ENCODE measurements at regions not wholly inside any gene's neighbourhood (a gene's known extent, or its start where the extent isn't known, plus 50 kb on each side); places are given as distances from the start of the nearest gene placed in this dataset.

DNA sequence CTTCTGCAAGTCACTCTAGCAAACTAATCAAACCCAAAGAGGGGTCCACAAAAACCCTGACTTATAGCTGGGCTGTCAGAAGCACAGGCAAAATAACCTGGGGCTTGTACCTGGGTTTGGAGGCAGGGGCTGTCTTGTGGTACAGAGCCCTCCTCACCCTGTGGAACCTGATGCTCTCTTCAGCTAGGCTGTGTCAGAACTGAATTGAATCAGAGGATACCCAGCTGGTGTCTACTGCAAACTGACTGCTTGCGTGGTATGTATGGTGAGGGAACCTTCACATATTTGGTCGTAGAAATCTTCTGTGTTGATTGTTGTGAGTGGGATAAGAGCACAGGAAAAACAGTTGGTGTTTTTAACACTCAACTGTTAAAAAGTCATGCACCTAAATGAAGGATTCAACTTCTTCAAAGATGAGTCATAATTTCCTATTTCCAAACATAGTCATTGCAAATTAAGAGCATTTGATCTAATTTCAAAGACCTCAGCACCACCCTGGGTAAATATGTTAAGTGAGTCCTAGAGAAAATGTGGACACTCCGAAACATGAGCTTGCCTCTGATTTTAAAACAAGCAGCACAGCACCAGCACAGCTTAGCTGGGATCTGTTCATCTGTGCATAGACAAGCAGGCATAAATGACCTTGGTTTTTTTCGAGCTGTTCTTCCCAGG lies 840.2 kb downstream of the UQCRFS1 start:
- TF ChIP-seq, protein P1, sequence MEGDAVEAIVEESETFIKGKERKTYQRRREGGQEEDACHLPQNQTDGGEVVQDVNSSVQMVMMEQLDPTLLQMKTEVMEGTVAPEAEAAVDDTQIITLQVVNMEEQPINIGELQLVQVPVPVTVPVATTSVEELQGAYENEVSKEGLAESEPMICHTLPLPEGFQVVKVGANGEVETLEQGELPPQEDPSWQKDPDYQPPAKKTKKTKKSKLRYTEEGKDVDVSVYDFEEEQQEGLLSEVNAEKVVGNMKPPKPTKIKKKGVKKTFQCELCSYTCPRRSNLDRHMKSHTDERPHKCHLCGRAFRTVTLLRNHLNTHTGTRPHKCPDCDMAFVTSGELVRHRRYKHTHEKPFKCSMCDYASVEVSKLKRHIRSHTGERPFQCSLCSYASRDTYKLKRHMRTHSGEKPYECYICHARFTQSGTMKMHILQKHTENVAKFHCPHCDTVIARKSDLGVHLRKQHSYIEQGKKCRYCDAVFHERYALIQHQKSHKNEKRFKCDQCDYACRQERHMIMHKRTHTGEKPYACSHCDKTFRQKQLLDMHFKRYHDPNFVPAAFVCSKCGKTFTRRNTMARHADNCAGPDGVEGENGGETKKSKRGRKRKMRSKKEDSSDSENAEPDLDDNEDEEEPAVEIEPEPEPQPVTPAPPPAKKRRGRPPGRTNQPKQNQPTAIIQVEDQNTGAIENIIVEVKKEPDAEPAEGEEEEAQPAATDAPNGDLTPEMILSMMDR (IDR thresholded peaks at IDR 0.05; ENCODE audit: low read depth, low read length): no peak
- no peak for TF ChIP-seq POLR2A (IDR thresholded peaks at IDR 0.05; ENCODE audit: extremely low read depth, insufficient read length)
